ENCODE measurements at regions not wholly inside any gene's neighbourhood (a gene's known extent, or its start where the extent isn't known, plus 50 kb on each side); places are given as distances from the start of the nearest gene placed in this dataset.

- TF ChIP-seq POLR2AphosphoS5 (IDR thresholded peaks at IDR 0.05; ENCODE audit: low read depth, low read length) (no peak), POLR2A (IDR thresholded peaks at IDR 0.05; ENCODE audit: low read depth, low read length) (no peak), TAF1 (IDR thresholded peaks at IDR 0.05; ENCODE audit: borderline replicate concordance, low read depth, low read length) (no peak)
Measured at GRCh38 chr13:91162180-91162579, 185.3 kb upstream of the MIR17HG start.

All from GM12892 (cell line).